ENCODE measurements at regions not wholly inside any gene's neighbourhood (a gene's known extent, or its start where the extent isn't known, plus 50 kb on each side); places are given as distances from the start of the nearest gene placed in this dataset.

- TF ChIP-seq CBX2 (IDR thresholded peaks at IDR 0.05; ENCODE audit: low read depth, low read length) (no peak), CBX2 (CRISPR knock-in tag; IDR thresholded peaks at IDR 0.05; ENCODE audit: low read depth) (no peak), ZBTB39 (CRISPR knock-in tag; IDR thresholded peaks at IDR 0.05) (no peak), FOXP1 (IDR thresholded peaks at IDR 0.05) (no peak), FOXP1 (CRISPR knock-in tag; IDR thresholded peaks at IDR 0.05) (no peak), EP300 (IDR thresholded peaks at IDR 0.05; ENCODE audit: low read depth in 2 of 2, low read length in 2 of 2) (no peak), EP300 (CRISPR knock-in tag; IDR thresholded peaks at IDR 0.05; ENCODE audit: borderline replicate concordance) (no peak), CHD2 (IDR thresholded peaks at IDR 0.05; ENCODE audit: low read depth, low read length) (no peak)
Observed at GRCh38 chr3:161427347-161427746, 56.0 kb upstream of the SPTSSB start.

Measured in HepG2 (cell line).